GOT3 (cell line): ENCODE measurements at regions not wholly inside any gene's neighbourhood (a gene's known extent, or its start where the extent isn't known, plus 50 kb on each side); places are given as distances from the start of the nearest gene placed in this dataset.
"Not testable (repeated sequence)": the region's sequence is repeated elsewhere in the genome, so short reads cannot be mapped to it uniquely, and the experiment has no call there.

Experiments
- DNase-seq: peaks from one replicate; lab custom pipeline; 2025; ENCODE audit warnings: mixed read lengths; lab: John Stamatoyannopoulos, UW

DNA sequence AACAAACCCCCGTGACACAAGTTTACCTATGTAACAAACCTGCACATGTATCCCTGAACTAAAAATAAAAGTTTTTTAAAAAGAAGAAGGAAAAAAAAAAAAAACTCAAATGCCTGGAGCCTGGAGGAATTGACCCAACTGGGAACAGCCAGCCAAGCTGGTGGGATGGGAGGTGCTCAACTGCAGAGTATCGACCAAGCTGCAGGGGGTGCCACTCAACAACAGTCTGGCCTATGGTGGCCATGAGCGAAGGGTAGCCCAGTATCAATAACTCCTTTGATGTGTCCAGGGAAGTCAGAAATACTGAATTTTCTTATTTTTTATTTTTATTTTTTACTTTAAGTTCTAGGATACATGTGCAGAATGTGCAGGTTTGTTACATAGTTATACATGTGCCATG lies 310.3 kb upstream of the DLGAP1 start:
- no peak for DNase-seq

- no peak for DNase-seq
Measured at GRCh38 chr18:4762330-4762729, 307.2 kb upstream of the DLGAP1 start.

GRCh38 chr18:4758980-4759379 lies 303.9 kb upstream of the DLGAP1 start:
- DNase-seq, result no peak

DNA sequence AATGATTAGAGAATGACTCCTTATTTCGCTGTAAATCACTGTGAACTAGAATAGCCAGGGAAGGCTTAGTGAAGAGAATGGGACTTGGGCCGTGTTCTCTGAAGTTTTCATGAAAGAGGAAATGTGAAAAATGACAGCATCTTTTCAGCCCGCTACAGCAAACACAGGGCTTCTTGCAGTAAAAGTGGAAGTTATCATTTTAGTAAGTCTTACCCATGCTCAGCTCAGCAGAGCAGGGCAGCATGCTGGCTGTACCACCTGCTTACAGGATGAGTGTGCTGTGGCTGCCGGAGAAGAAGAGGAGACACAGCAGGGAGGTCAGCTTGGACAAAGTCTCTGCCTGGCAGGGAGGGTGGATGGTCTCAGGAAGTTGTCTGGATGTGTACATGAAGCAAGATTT lies 300.7 kb upstream of the DLGAP1 start:
- no peak for DNase-seq

DNA sequence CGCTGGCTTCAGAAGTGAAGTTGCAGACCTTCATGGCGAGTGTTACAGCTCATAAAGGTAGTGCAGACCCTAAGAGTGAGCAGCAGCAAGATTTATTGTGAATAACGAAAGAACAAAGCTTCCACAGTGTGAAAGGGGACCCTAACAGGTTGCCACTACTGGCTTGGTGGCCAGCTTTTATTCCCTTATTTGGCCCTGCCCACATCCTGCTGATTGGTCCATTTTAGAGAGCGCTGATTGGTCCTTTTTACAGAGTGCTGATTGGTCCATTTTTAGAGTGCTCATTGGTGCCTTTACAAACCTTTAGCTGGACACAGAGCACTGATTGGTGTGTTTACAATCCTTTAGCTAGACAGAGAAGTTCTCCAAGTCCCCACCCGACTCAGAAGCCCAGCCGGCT lies 298.0 kb upstream of the DLGAP1 start:
- not testable (repeated sequence) for DNase-seq

DNA sequence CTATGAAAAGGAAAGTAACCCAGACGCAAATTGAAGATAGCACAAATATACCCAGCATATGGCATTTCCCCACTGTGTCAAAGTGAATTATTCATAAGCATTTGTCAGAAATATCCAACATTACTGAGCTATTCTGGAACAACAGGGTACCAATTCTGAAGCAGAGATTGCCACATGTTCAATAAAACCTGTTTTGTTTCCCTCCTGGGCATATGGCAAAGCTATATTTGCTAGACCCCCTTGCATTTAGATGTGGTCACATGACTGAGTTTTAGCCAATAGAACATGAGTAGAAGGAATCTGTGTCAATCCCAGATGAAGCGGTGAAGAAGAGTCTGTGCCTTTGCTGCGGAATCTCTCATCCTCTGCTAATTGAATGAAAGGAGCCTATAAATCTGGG lies 296.4 kb upstream of the DLGAP1 start:
- DNase-seq, result no peak

- no peak for DNase-seq
Measured at GRCh38 chr18:4750393-4751346, 295.6 kb upstream of the DLGAP1 start.

DNA sequence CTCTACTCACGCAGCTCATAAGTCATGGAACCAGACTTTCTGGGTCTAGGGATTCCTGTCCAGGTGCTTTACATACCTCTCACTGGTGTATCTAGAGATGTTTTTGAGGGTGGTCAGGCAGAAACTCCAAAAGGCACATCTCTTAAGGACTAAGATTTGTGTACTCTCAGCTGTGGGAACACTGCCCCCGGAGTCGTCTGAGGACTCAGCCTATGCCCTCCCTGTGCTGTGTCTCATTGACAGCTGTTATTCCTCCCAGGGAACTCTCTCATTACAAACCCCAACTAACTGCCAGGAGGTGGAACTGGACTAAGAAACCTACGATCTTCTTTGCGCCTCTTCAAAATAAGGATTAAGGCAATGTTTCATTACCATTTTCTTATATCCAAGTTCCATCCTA lies 293.9 kb upstream of the DLGAP1 start:
- no peak for DNase-seq

- no peak for DNase-seq
Measured at GRCh38 chr18:4734903-4735302, 279.8 kb upstream of the DLGAP1 start.

GRCh38 chr18:4734021-4734420 lies 278.9 kb upstream of the DLGAP1 start:
- DNase-seq, result no peak

- DNase-seq, result no peak
Measured at GRCh38 chr18:4721545-4721944, 266.4 kb upstream of the DLGAP1 start.

- DNase-seq, result no peak
Measured at GRCh38 chr18:4720518-4720917, 265.4 kb upstream of the DLGAP1 start.

GRCh38 chr18:4705894-4706293 lies 250.8 kb upstream of the DLGAP1 start:
- DNase-seq, result no peak

GRCh38 chr18:4704781-4705180 lies 249.7 kb upstream of the DLGAP1 start:
- no peak for DNase-seq

DNA sequence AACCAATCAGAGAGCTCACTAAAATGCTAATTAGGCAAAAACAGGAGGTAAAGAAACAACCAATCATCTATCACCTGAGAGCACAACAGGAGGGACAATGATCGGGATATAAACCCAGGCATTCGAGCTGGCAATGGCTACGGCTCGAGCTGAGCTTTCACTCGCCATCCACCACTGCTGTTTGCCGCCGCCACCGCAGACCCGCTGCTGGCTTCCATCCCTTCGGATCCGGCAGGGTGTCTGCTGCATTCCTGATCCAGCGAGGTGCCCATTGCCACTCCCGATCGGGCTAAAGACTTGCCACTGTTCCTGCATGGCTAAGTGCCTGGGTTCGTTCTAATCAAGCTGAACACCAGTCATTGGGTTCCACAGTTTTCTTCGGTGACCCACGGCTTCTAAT lies 236.7 kb upstream of the DLGAP1 start:
- no peak for DNase-seq

- DNase-seq, result not testable (repeated sequence)
Measured at GRCh38 chr18:4678685-4679084, 223.6 kb upstream of the DLGAP1 start.

DNA sequence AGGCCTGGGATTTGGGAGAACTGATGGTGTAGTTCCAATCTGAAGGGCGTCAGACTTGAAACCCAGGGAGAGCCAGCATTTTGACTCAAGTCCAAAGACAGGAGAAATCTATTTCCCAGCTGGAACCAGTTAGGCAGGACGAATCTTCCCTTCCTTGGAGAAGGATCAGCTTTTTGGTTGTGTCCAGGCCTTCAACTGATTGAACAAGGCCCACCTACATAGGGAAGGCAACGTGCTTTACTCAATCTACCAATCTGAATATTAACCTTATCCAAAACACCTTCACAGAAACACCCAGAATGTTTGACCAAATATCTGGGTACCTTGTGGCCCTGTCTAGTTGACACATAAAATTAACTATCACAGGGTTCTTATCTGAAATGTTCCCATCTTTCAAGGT lies 221.9 kb upstream of the DLGAP1 start:
- DNase-seq, result no peak

- no peak for DNase-seq
Measured at GRCh38 chr18:4672162-4672561, 217.1 kb upstream of the DLGAP1 start.

- DNase-seq, result no peak
Measured at GRCh38 chr18:4658804-4659203, 203.7 kb upstream of the DLGAP1 start.

- no peak for DNase-seq
Measured at GRCh38 chr18:4653418-4653817, 198.3 kb upstream of the DLGAP1 start.

DNA sequence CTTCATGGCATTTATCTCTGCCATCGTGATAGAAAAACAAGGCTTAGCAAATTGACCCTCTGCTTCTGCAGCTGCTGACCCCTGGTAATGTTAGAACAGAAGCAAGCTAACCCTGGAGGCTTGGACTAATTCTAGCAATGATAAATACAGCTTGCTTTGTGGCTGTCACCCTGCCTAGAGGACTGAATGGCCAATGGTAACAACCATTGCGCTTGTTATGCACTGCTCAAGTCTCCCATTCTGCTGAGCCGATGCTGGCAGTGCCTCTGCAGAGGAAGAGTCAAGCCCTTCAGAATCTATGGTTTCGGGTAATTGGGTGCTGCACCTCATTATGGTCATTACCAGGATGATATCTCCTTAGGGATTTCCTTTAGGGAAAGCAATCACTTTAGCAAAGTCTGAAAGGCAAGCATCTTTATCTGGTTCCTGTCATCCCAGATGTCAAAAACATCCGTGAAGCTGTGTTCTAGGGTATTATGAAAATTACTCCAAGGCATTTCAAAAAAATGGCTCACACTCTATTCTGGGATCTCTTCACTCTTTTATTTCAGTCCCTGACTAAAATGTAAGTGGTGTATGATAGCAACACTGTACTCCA lies 186.8 kb upstream of the DLGAP1 start:
- DNase-seq, result no peak

GRCh38 chr18:4640349-4641012 lies 185.4 kb upstream of the DLGAP1 start:
- no peak for DNase-seq
